LNCaP clone FGC (cell line): ENCODE measurements at regions not wholly inside any gene's neighbourhood (a gene's known extent, or its start where the extent isn't known, plus 50 kb on each side); places are given as distances from the start of the nearest gene placed in this dataset.

Experiments
- DNase-seq: peaks from one replicate; pipeline ENCODE4 v3.0.0-alpha.2; 2011; ENCODE audit warnings: low read depth
- H3K4me3 ChIP-seq: 2 replicates; pipeline ENCODE4 v1.5.1; 2011; ENCODE audit warnings: mild to moderate bottlenecking, low read depth, low read length, control low read depth
- TF ChIP-seq, protein P1 (sequence below): IDR thresholded peaks from 2 replicates; pipeline ENCODE4 v1.5.1; 2012; ENCODE audit warnings: mild to moderate bottlenecking; ENCODE audit not compliant: control insufficient read depth, insufficient read depth; ENCODE audit errors: extremely low read depth

DNA sequence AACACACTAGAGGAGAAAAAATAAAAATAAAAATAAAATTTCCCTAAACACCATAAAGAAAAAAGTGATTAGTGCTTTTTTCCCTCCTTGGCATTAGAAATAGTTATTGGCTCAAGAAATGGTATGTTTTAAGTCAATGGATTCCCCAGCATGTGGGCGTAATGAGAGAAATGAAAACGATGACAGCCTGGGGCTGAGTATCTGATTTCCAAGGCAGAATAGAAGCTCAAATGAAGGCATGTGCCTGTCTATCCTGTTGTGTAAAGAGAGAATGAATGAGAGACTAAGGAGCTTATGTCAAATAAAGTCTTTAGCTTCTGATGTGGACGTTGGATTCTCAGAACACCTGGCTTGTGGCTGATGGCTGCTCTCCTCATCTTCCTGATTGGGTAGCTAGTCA, 1408.4 kb upstream of the TMEM132C start:
- no peak overlapping the region for H3K4me3 ChIP-seq
- no peak for DNase-seq

DNA sequence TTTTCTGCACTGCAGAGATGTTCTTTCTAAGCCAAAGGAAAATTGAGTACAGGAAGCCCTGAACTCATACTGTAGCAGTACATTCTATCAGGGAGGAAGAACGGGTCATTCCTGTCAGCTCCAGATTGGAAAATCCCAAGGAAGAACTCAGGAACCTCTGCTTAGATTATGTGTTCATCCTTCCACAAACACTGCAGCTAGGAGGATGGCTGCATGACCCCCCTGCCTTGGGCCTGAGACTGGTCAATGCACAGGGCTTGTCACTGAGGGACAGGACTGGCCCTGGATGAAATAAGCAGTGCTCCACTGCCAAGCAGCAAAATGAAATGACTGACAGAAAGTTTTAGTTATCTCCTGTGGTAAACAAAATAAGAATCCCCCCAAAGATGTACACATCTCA, 1406.8 kb upstream of the TMEM132C start:
- DNase-seq, result no peak
- H3K4me3 ChIP-seq, result no peak overlapping the region
- TF ChIP-seq, protein P1, sequence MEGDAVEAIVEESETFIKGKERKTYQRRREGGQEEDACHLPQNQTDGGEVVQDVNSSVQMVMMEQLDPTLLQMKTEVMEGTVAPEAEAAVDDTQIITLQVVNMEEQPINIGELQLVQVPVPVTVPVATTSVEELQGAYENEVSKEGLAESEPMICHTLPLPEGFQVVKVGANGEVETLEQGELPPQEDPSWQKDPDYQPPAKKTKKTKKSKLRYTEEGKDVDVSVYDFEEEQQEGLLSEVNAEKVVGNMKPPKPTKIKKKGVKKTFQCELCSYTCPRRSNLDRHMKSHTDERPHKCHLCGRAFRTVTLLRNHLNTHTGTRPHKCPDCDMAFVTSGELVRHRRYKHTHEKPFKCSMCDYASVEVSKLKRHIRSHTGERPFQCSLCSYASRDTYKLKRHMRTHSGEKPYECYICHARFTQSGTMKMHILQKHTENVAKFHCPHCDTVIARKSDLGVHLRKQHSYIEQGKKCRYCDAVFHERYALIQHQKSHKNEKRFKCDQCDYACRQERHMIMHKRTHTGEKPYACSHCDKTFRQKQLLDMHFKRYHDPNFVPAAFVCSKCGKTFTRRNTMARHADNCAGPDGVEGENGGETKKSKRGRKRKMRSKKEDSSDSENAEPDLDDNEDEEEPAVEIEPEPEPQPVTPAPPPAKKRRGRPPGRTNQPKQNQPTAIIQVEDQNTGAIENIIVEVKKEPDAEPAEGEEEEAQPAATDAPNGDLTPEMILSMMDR, result no peak

More for the DNA sequence above, 1408.4 kb upstream of the TMEM132C start:
- TF ChIP-seq, protein P1, result no peak

DNA sequence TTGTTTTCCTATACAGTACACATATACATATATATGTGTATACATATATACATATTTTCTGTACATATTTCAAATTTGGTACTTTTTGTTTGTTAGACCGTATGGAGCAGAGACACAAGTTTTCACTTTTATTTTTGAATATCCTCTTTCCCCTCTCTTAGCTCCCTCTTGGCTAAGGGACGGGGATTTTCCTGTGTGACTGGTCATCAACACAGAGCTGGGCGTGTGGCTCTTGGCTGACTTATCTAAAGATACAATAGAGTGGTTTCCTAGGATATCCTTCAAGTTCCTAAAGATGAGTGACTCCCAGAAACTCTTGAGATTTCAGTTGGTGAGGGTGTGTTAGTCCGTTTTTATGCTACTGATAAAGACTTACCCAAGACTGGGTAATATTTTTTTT, 1404.5 kb upstream of the TMEM132C start:
- H3K4me3 ChIP-seq, result no peak overlapping the region
- DNase-seq, result no peak
- TF ChIP-seq, protein P1, result no peak

DNA sequence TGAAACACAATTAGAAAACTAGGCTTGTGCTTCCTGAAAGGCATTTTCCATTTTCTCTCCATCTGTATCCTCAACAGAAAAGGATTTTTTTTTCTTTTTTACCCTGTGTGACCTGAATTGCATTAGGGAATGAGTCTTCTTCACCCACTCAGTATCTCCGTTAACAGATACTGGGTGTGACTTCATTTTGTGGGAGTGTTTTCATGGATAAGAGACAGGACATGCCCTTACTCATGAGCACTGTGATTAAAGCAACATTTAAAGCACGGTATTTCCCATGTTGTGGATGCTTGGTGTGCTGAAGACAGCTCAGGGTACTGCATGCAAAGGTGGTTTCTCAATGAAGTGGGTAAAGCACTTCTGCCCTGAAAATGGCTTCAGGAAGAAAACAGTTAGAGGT, 1397.3 kb upstream of the TMEM132C start:
- H3K4me3 ChIP-seq, result no peak overlapping the region
- no peak for DNase-seq
- TF ChIP-seq, protein P1, result no peak

DNA sequence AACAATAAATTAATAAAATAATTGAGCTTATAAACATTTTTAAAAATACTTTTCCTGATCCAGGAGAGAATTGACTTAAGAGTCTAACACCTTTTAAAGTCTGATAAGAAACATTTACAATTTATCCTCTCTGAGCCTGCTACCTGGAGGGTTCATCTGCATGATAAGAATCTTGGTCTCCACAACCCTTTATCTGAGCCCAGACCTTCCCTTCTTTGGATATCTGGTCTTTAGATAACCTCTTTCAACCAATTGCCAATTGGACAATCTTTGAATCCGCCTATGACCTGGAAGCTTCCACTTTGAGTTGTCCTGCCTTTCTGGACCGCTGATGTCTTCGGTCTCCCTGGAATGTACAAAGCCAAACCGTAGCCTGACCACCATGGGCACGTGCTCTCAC, 1393.3 kb upstream of the TMEM132C start:
- no peak overlapping the region for H3K4me3 ChIP-seq
- no peak for DNase-seq
- TF ChIP-seq, protein P1, result no peak

DNA sequence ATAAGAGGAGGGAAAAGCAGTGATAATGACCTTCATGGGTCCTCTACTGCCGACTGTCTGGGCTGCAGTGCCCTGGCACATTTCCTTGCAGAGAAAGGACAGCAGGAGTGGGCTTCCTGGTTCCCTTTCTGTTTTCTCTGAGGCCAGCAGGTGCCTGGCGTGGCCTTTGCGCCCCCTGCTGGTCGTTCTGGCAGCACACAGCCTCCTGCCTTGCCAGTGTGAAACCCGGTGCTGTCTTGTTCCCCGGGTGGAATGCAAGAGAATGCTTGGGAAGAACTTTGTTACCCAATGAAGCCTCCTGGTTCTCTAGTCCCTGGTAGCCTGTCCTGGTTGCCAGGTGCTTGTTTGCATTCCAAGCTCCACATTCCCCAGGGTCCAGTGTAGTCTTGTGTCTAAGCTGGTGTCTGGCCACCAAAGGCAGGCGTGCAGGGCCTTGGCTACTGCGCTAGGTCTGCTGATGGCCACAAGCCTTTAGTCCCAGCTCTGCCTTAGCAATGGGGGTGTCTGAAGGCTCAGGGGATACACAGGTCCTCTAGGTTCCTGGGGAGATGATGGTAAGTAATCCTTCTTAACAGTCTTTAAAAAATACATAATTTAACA, 1392.4 kb upstream of the TMEM132C start:
- TF ChIP-seq, protein P1, result peak; percentile 97
- H3K4me3 ChIP-seq, result no peak overlapping the region
- DNase-seq, result no peak

DNA sequence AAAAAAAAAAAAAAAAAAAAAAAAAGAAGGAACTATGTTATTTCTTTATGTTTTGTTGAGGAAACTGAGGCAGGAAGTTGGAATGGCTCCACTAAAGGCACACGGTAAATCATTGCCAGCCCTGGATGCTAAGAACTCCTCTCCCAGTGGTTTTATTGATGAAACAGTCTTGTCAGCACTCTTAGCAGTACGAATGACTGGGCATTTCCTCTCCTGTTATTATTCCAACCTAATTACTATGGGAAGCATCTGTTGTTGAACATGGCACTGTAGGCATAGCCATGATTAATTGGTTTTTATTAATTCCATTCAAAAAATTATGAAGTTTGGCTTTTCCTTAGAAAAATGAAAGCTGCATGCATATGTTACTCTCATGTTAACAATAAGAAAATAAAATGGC, 1387.1 kb upstream of the TMEM132C start:
- H3K4me3 ChIP-seq, result no peak overlapping the region
- TF ChIP-seq, protein P1, result no peak
- DNase-seq, result no peak
